Activated CD4-positive, alpha-beta T cell treated with anti-CD3 and anti-CD28 coated beads for 36 hours (primary cell): ENCODE measurements at regions not wholly inside any gene's neighbourhood (a gene's known extent, or its start where the extent isn't known, plus 50 kb on each side); places are given as distances from the start of the nearest gene placed in this dataset.

Experiments used
- ATAC-seq: fragments of 200-7000 bp; cut with Tn5 transposase; one replicate; pipeline ENCODE4 v1.10.0; 2021; ENCODE audit warnings: mild to moderate bottlenecking, moderate library complexity
- CTCF ChIA-PET: fragments of 350-600 bp; sonication (Branson Sonifier 250); formaldehyde crosslinking; loops from one replicate; lab custom pipeline; 2021; ENCODE audit warnings: antibody characterized with exemption; lab: Charles Lee
- POLR2A ChIA-PET: fragments of 350-600 bp; sonication (Branson Sonifier 250); formaldehyde crosslinking; loops from one replicate; lab custom pipeline; 2021; ENCODE audit warnings: antibody characterized with exemption, inconsistent platforms; lab: Charles Lee
- DNase-seq: peaks from one replicate; pipeline ENCODE4 v3.0.0-alpha.2; 2020
- H3K27ac Mint-ChIP-seq: one replicate; pipeline ENCODE4 v1.8.0; 2021; ENCODE audit warnings: mixed read lengths
- H3K27me3 Mint-ChIP-seq: one replicate; pipeline ENCODE4 v1.8.0; 2021; ENCODE audit warnings: mixed read lengths
- H3K36me3 Mint-ChIP-seq: one replicate; pipeline ENCODE4 v1.8.0; 2021; ENCODE audit warnings: low read depth, mixed read lengths
- H3K4me1 Mint-ChIP-seq: one replicate; pipeline ENCODE4 v1.8.0; 2021; ENCODE audit warnings: mixed read lengths
- H3K4me3 Mint-ChIP-seq: one replicate; pipeline ENCODE4 v1.8.0; 2021; ENCODE audit warnings: mild to moderate bottlenecking, moderate library complexity, mixed read lengths
- H3K9me3 Mint-ChIP-seq: one replicate; pipeline ENCODE4 v1.8.0; 2021; ENCODE audit warnings: low read depth, mixed read lengths
- intact Hi-C, 2 experiments: fragments of 100-400 bp; cut with DNase I in 1 of 2; cut with micrococcal nuclease in 1 of 2; formaldehyde crosslinking; loops; one replicate each; pipeline versions ENCODE4 v1.14.2 to v1.15.1; 2022 to 2024; cut with DNase I, micrococcal nuclease

DNA sequence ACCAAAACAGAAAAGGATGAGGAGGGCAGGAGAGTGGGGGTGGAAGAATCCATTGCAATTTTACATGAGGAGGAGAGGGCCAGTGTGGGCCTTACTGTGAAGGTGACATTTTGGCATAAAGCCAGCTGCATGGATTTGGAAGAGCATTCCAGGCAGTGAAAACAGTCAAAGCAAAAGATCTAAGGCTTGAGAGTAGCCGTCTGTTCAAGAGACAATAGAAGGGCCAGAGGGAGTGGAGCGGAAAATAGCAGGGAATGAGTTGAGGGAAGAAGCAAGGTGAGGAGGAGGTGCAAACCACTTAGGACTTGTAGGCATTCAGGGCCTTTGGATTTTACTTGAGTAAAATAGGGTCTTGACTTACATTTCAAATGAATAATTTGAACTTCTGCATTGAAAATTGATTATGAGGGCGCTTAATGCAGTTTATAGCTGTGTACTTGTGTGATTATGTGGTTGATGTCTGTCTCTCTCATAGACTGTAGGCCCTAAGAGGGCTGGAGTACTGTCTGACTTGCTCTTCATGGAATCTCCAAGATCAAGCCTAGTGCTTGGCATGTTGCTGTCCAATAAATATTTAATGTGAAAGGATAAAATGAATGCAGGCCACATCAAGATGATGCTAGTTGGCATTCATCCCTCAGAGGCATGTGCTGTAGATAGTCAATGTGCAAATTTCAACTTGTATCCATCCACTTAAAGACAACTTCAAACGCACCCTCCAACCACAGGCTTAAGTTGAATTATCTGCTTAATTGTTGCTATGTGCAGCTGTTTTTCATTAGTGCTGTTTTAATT is 772.1 kb upstream of the RBFOX1 start:
- ATAC-seq (no peak), DNase-seq (no peak)
- H3K4me1 Mint-ChIP-seq, result no peaks in the 10 kb centered on the region
- ChIA-PET POLR2A (no interaction called here), CTCF (no interaction called here)
- no peak overlapping the region for H3K27ac Mint-ChIP-seq
- H3K9me3 Mint-ChIP-seq, result peaks cover 9% of the 10 kb centered on the region
- no peaks in the 10 kb centered on the region for H3K27me3 Mint-ChIP-seq
- H3K4me3 Mint-ChIP-seq, result no peak overlapping the region
- intact Hi-C loops, result no loop called here
- H3K36me3 Mint-ChIP-seq, result no peaks in the 10 kb centered on the region

DNA sequence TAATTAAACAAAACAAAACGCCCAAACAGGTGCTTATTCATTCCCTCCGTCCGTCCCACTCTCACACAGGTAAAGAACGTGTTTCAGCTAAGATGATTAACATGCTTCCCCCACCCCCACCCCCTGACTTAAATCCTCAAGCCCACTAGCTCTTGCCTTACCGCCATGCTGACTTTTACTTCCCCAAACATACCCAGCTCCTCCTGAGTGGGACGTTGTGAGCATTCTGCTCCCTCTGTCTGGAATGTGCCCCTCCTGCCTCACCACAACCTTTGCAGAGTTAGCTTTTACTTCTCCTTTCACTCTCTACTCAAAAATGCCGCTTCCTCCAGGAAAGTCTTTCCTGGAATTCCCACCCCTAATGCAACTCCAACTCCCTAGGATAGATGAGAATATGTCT is 774.0 kb upstream of the RBFOX1 start:
- Mint-ChIP-seq H3K27me3 (no peaks in the 10 kb centered on the region), H3K36me3 (no peaks in the 10 kb centered on the region), H3K9me3 (peaks cover 5% of the 10 kb centered on the region), H3K27ac (no peak overlapping the region), H3K4me1 (no peaks in the 10 kb centered on the region), H3K4me3 (no peak overlapping the region)
- ATAC-seq (no peak), DNase-seq (no peak)
- intact Hi-C loops, result no loop called here
- ChIA-PET CTCF (no interaction called here), POLR2A (no interaction called here)

DNA sequence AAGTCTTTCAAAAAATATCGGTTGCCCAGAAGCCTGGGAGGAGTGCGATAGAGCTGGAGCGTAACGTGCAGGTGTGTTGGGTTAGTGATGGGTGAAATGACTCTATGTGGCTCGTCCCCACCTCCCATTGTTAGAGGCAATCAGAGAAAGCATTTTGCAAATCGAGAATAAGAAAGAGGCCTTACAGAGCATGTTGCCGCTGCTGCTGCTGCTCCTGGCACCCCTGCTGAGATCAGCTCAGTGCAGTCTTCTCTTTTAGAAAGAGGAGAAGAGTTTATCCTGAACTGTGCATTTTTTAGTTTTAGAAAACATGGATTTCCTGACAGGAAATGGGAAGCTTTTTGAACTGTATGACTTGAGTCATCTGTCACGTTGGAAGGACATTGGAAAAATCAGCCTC is 774.5 kb upstream of the RBFOX1 start:
- ATAC-seq, result no peak
- no peak overlapping the region for H3K4me3 Mint-ChIP-seq
- ChIA-PET CTCF (no interaction called here), POLR2A (no interaction called here)
- H3K9me3 Mint-ChIP-seq, result peaks cover 5% of the 10 kb centered on the region
- DNase-seq, result no peak
- no peak overlapping the region for H3K27ac Mint-ChIP-seq
- intact Hi-C loops, result no loop called here
- H3K4me1 Mint-ChIP-seq, result no peaks in the 10 kb centered on the region
- no peaks in the 10 kb centered on the region for H3K36me3 Mint-ChIP-seq
- no peaks in the 10 kb centered on the region for H3K27me3 Mint-ChIP-seq

DNA sequence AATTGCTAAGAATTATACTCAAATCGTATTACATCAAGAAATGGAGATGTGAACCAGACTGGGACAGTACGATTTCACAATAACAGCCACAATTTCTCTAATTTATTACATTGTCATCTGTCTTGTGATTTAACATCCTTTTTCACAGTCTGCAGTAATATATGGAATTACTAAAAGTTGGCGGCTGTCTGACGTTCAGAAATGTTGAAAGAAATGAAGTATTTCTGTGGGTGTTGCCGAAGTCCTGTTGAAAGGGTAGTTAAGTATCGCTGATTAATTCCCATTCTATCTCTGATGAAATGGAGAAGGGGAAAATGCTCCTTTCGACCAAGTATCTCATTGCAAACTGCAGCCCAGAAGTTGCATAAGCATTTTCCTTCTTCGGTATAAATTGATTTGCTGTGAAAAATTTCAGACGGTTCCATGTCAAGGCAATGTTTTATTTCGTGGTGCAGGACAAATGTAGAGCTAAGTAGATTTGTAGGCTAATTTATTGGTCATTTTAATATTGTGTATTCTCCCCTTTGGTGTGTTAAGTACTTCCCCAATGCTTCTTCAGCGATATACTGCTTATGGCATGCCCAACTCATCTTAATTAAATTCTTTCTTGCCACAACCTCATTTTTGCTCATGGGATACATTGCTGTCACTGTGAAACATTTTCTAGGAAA is 775.2 kb upstream of the RBFOX1 start:
- DNase-seq, result no peak
- Mint-ChIP-seq H3K36me3 (no peaks in the 10 kb centered on the region), H3K4me3 (no peak overlapping the region), H3K4me1 (no peaks in the 10 kb centered on the region), H3K27ac (no peak overlapping the region), H3K9me3 (peaks cover 5% of the 10 kb centered on the region), H3K27me3 (no peaks in the 10 kb centered on the region)
- intact Hi-C loops, result no loop called here
- ChIA-PET CTCF (no interaction called here), POLR2A (no interaction called here)
- no peak for ATAC-seq

DNA sequence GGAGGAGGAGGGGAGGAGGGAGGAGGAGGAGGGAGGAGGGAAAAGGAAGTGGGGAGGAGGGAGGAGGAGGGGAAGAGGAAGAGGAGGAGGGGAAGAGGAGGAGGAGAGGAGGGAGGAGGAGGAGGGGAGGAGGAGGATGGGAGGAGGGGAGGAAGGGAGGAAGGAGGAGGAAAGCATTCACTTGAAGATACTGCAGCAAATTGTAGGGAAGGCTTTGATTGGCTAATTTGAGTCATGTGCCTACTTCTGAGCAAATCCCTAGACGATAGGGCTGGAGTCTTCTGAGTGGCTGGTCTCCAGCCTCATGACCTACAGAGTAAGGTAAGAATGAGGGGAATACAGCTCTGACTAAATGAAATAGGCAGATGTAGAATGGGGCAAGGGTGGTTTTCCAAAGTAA is 783.2 kb upstream of the RBFOX1 start:
- DNase-seq (no peak), ATAC-seq (no peak)
- H3K4me3 Mint-ChIP-seq, result no peak overlapping the region
- no peaks in the 10 kb centered on the region for H3K27me3 Mint-ChIP-seq
- H3K36me3 Mint-ChIP-seq, result no peaks in the 10 kb centered on the region
- H3K9me3 Mint-ChIP-seq, result peaks cover 9% of the 10 kb centered on the region
- intact Hi-C loops, result no loop called here
- H3K4me1 Mint-ChIP-seq, result no peaks in the 10 kb centered on the region
- ChIA-PET POLR2A (no interaction called here), CTCF (no interaction called here)
- no peak overlapping the region for H3K27ac Mint-ChIP-seq

DNA sequence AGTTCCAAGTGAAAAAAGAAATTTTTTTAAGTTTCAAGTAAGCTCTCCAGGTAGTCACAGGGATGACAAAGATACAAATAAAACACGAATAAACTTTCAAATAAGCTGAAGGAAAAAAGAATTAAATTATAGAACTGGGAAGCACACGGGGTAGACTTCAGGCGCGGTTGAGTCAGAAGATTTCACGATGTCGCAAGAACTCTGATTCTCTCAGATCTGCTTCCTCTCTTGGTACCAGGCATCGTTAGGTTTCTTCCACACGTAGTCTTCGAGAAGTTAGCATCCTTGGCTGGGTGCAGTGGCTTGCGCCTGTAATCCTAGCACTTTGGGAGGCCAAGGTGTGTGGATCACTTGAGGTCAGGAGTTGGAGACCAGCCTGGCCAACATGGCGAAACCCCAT is 784.1 kb upstream of the RBFOX1 start:
- ChIA-PET CTCF (no interaction called here), POLR2A (no interaction called here)
- intact Hi-C loops, result no loop called here
- no peaks in the 10 kb centered on the region for H3K27me3 Mint-ChIP-seq
- no peak for ATAC-seq
- H3K9me3 Mint-ChIP-seq, result peaks cover 9% of the 10 kb centered on the region
- no peaks in the 10 kb centered on the region for H3K4me1 Mint-ChIP-seq
- DNase-seq, result no peak
- H3K27ac Mint-ChIP-seq, result no peak overlapping the region
- H3K36me3 Mint-ChIP-seq, result no peaks in the 10 kb centered on the region
- no peak overlapping the region for H3K4me3 Mint-ChIP-seq

DNA sequence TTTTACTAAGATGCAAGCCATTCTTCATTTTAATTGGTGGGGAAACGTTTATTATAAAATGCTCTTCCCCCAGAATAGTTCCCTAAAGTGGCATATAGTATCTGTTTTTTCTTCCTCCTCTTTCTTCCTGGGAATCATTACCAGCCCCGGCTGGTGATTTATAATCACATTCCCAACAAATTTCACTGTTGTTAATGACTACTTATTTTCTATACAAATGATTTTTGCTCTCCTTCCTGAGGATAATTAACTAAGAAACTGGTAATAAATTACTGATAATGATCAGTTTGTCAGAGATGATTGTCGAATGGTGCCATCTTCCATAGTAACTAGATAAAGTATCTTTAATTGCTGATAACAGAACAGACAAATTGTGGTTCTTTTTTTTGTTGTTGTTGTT is 785.5 kb upstream of the RBFOX1 start:
- H3K4me1 Mint-ChIP-seq, result no peaks in the 10 kb centered on the region
- ChIA-PET CTCF (no interaction called here), POLR2A (no interaction called here)
- no peak overlapping the region for H3K4me3 Mint-ChIP-seq
- ATAC-seq (no peak), DNase-seq (no peak)
- no peaks in the 10 kb centered on the region for H3K36me3 Mint-ChIP-seq
- peaks cover 9% of the 10 kb centered on the region for H3K9me3 Mint-ChIP-seq
- intact Hi-C loops, result no loop called here
- H3K27me3 Mint-ChIP-seq, result no peaks in the 10 kb centered on the region
- no peak overlapping the region for H3K27ac Mint-ChIP-seq

DNA sequence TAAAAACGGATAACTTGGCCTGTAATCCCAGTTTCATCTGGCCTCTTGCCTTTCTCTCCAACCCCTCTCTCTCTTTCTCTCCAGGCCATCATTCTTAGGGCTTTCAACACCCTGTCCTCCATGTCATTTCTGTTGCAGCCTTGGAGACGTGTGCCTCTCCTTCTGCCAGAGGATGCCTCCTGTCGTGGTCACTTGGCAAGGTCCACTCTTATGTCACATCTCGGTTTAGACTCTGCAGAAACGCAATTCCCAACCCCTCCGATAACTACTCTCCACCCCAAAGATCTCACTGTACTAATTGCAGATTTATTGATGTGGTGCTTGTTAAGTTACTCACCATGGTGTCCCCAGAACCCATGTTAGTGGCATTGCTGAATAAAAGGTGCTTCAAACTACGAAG is 787.3 kb upstream of the RBFOX1 start:
- Mint-ChIP-seq H3K27me3 (no peaks in the 10 kb centered on the region), H3K27ac (no peak overlapping the region), H3K4me3 (no peak overlapping the region), H3K9me3 (peaks cover 11% of the 10 kb centered on the region), H3K4me1 (no peaks in the 10 kb centered on the region), H3K36me3 (no peaks in the 10 kb centered on the region)
- intact Hi-C loops, result no loop called here
- CTCF ChIA-PET, result no interaction called here
- ATAC-seq, result no peak
- POLR2A ChIA-PET, result no interaction called here
- no peak for DNase-seq

DNA sequence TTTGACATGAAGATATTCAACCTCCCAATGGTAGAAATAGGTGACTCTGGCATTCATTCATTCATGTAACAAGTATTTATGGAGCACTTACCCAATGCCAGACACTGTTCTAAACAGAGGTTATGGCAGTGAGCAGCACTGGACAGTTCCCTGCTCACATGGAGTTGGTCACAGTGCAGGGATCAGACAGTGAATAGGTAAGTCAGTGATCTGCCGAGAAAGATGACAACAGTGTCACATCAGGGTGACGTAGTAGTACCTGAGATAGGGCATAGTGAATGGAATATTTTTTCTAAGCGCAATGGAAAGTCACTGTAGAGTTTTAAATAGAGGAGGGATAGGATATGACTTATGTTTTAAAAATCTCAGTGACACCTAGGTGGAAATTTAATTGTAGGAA is 791.4 kb upstream of the RBFOX1 start:
- intact Hi-C loops, result no loop called here
- CTCF ChIA-PET, result no interaction called here
- no peaks in the 10 kb centered on the region for H3K4me1 Mint-ChIP-seq
- H3K9me3 Mint-ChIP-seq, result peaks cover 2% of the 10 kb centered on the region
- H3K36me3 Mint-ChIP-seq, result no peaks in the 10 kb centered on the region
- no peak for ATAC-seq
- no peak overlapping the region for H3K4me3 Mint-ChIP-seq
- POLR2A ChIA-PET, result no interaction called here
- no peak for DNase-seq
- H3K27me3 Mint-ChIP-seq, result no peaks in the 10 kb centered on the region
- H3K27ac Mint-ChIP-seq, result no peak overlapping the region

DNA sequence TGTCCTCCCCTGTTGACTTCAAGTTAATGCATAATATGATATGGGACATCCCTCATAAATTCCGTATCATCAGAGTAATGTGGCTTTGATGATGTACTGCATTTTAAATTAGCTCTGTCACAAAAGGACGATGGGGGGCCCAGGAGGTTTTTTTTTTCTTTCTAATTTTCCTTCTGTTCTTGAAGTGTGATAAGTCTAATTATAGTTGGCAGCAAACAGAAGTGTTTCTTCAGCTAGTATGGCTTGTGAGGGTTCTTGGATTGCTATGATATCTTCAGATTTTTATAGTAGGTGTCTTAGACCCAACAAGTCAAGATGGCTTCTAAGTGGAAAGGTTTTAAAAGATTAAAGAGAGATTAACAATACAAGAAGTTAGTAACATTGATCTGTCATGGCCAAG is 796.2 kb upstream of the RBFOX1 start:
- H3K36me3 Mint-ChIP-seq, result no peaks in the 10 kb centered on the region
- DNase-seq, result no peak
- H3K4me3 Mint-ChIP-seq, result no peak overlapping the region
- intact Hi-C loops, result no loop called here
- ATAC-seq, result no peak
- H3K4me1 Mint-ChIP-seq, result no peaks in the 10 kb centered on the region
- POLR2A ChIA-PET, result no interaction called here
- CTCF ChIA-PET, result no interaction called here
- no peak overlapping the region for H3K27ac Mint-ChIP-seq
- H3K9me3 Mint-ChIP-seq, result peaks cover 8% of the 10 kb centered on the region
- H3K27me3 Mint-ChIP-seq, result no peaks in the 10 kb centered on the region

DNA sequence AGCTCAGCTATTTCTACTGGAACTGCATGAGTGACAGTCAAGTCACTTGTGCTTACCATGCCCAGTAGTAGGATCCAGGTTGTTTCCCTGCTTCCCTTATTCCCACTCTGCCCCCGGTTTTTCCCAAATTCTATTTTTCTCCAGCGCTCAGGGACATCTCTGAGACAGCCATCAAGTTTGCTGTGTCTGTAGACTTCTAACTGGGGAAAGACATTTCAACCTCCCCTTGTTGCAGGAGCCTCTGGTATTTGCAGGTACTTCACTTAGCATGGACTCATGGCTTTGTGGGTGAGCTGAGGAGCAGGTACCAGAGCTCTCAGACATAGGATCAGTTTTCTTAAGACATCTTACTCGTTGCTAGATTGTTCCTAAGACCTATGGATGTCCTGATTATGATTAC is 801.6 kb upstream of the RBFOX1 start:
- CTCF ChIA-PET, result no interaction called here
- ATAC-seq (no peak), DNase-seq (no peak)
- POLR2A ChIA-PET, result no interaction called here
- no peaks in the 10 kb centered on the region for H3K36me3 Mint-ChIP-seq
- no peaks in the 10 kb centered on the region for H3K4me1 Mint-ChIP-seq
- H3K4me3 Mint-ChIP-seq, result no peak overlapping the region
- intact Hi-C loops, result no loop called here
- no peaks in the 10 kb centered on the region for H3K27me3 Mint-ChIP-seq
- H3K9me3 Mint-ChIP-seq, result peaks cover 6% of the 10 kb centered on the region
- no peak overlapping the region for H3K27ac Mint-ChIP-seq

DNA sequence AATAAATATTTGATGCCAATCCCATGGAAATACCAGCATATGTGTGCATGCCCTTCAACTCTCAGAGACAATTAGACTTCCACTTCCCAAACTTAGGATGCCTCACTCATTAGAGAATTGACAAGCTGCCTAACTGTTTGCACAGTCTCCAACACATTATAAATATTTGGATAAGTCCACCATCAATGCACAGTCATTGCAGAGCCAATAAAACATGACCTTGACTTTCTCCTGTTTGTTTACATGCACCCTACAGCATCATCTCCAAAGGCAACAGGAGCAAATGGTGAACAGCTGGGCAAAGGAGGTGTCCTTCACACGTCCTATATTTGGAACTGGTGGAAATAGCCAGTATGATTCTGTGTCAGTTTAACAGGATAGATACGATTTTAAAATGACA is 804.4 kb upstream of the RBFOX1 start:
- no peak overlapping the region for H3K27ac Mint-ChIP-seq

More for the DNA sequence above, 804.4 kb upstream of the RBFOX1 start:
- ChIA-PET POLR2A (no interaction called here), CTCF (no interaction called here)
- Mint-ChIP-seq H3K4me3 (no peak overlapping the region), H3K9me3 (peaks cover 15% of the 10 kb centered on the region), H3K27me3 (no peaks in the 10 kb centered on the region), H3K36me3 (no peaks in the 10 kb centered on the region), H3K4me1 (no peaks in the 10 kb centered on the region)
- ATAC-seq (no peak), DNase-seq (no peak)
- intact Hi-C loops, result no loop called here
